Panc1 (cell line): ENCODE measurements at regions not wholly inside any gene's neighbourhood (a gene's known extent, or its start where the extent isn't known, plus 50 kb on each side); places are given as distances from the start of the nearest gene placed in this dataset.

Experiments
- ATAC-seq: fragments of 200-7000 bp; cut with Tn5 transposase; 2 replicates; pipeline ENCODE4 v1.9.1; 2020; ENCODE audit warnings: mild to moderate bottlenecking, moderate library complexity
- BruUV-seq: library from RNA; stranded (reverse); fragments of 400-500 nt; replicated peaks from 2 replicates; lab custom pipeline; 2021; lab: Mats Ljungman, UMichigan
- CTCF ChIA-PET: fragments of 300-600 bp; sonication (Branson Sonifier 250); formaldehyde crosslinking; loops from one replicate; lab custom pipeline; 2022; ENCODE audit warnings: antibody characterized with exemption; lab: Charles Lee
- POLR2A ChIA-PET: fragments of 300-600 bp; sonication (Branson Sonifier 250); formaldehyde crosslinking; loops from one replicate; lab custom pipeline; 2022; ENCODE audit warnings: antibody characterized with exemption; lab: Charles Lee
- DNase-seq: peaks from one replicate; pipeline ENCODE4 v3.0.0-alpha.2; 2010; ENCODE audit warnings: low read depth, low spot score
- H3K27ac ChIP-seq: 2 replicates; pipeline ENCODE4 v1.5.1; 2011; ENCODE audit warnings: mild to moderate bottlenecking, low read length, inconsistent platforms
- H3K27me3 ChIP-seq: fragments of 200-500 bp; sonication (Bioruptor generic); 2 replicates; pipeline ENCODE4 v1.6.0; 2014; ENCODE audit warnings: low read length, inconsistent platforms; ENCODE audit not compliant: control insufficient read depth, insufficient read depth
- H3K36me3 ChIP-seq: fragments of 200-500 bp; sonication (Bioruptor generic); 2 replicates; pipeline ENCODE4 v1.5.1; 2014; ENCODE audit warnings: inconsistent platforms, mild to moderate bottlenecking, low read length, moderate library complexity; ENCODE audit not compliant: control insufficient read depth, insufficient read depth
- H3K4me1 ChIP-seq: 2 replicates; pipeline ENCODE4 v1.5.1; 2011; ENCODE audit warnings: inconsistent platforms, mild to moderate bottlenecking, low read length, moderate library complexity; ENCODE audit not compliant: control insufficient read depth, insufficient read depth
- H3K4me3 ChIP-seq, 2 experiments: 2 replicates each; pipeline ENCODE4 v1.5.1; 2011 to 2012; ENCODE audit warnings: low read depth in 2 of 2, low read length in 2 of 2, mild to moderate bottlenecking in 2 of 2, inconsistent platforms in 1 of 2, moderate library complexity in 1 of 2
- H3K9me3 ChIP-seq: fragments of 200-500 bp; sonication (Bioruptor generic); 2 replicates; pipeline ENCODE4 v1.5.1; 2014; ENCODE audit warnings: low read depth, mild to moderate bottlenecking, inconsistent platforms, low read length, moderate library complexity; ENCODE audit not compliant: control insufficient read depth, insufficient read depth
- POLR2AphosphoS5 ChIP-seq: IDR thresholded peaks from 2 replicates; pipeline ENCODE4 v1.6.1; 2012; ENCODE audit warnings: mild to moderate bottlenecking, low read depth, low read length, moderate library complexity
- SIN3A ChIP-seq: IDR thresholded peaks from 2 replicates; pipeline ENCODE4 v1.6.1; 2012; ENCODE audit warnings: low read depth, mild to moderate bottlenecking, low read length, moderate library complexity, borderline replicate concordance; ENCODE audit not compliant: insufficient read depth
- TCF7L2 ChIP-seq: IDR thresholded peaks from 2 replicates; pipeline ENCODE4 v1.6.1; 2011; ENCODE audit warnings: mild to moderate bottlenecking, low read depth, low read length, inconsistent platforms
- in situ Hi-C: cut with HindIII; loops from 2 replicates; pipeline ENCODE4 v1.10.0; 2016; ENCODE audit warnings: low sequenced_read_pairs, low pct_unique_long_range_greater_than_20kb
- intact Hi-C: fragments of 100-400 bp; cut with micrococcal nuclease; formaldehyde crosslinking; loops from one replicate; pipeline ENCODE4 v1.10.0; 2022; ENCODE audit not compliant: unreplicated experiment
- TF ChIP-seq, protein P1 (sequence below), 2 experiments: IDR thresholded peaks; 2 replicates each; pipeline ENCODE4 v1.6.1; 2011 to 2012; ENCODE audit warnings: low read depth in 2 of 2, control low read depth in 1 of 2, low read length in 1 of 2, mild to moderate bottlenecking in 1 of 2, moderate library complexity in 1 of 2; ENCODE audit not compliant: insufficient read depth in 1 of 2
- TF ChIP-seq, protein P2 (sequence below): fragments of 450-650 bp; IDR thresholded peaks from 2 replicates; pipeline ENCODE4 v1.5.1; 2017; ENCODE audit warnings: mild to moderate bottlenecking

DNA sequence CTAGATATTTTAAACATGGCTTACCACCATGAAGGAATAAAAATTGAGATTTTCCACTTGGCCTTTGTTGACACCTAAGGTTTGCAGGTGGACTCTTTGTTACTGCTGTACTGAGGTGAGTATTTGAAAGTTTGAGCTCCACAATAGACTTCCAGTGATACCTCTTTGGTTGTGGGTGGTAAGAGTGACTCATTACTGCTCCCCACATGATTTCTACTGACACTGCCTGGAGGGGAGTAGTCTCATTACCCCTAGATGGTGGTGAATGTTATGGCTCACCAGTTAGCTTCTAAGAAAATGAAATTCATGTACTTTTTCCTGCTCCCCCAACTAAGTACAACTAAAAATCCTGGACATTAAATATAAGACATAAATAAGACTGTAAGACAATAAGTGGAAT is 1183.1 kb upstream of the TMEFF2 start:
- no peak overlapping the region for H3K27ac ChIP-seq
- ChIA-PET CTCF (no interaction called here), POLR2A (no interaction called here)
- BruUV-seq, result no TSS peak
- no peaks in the 10 kb centered on the region for H3K36me3 ChIP-seq
- no peak for DNase-seq
- in situ Hi-C loops, result no loop called here
- no peak overlapping the region for H3K4me3 ChIP-seq
- no peaks in the 10 kb centered on the region for H3K4me1 ChIP-seq
- H3K27me3 ChIP-seq, result no peaks in the 10 kb centered on the region
- intact Hi-C loops, result no loop called here
- ATAC-seq, result no peak
- TF ChIP-seq POLR2AphosphoS5 (no peak), SIN3A (no peak), TCF7L2 (no peak)
- TF ChIP-seq, protein P1, sequence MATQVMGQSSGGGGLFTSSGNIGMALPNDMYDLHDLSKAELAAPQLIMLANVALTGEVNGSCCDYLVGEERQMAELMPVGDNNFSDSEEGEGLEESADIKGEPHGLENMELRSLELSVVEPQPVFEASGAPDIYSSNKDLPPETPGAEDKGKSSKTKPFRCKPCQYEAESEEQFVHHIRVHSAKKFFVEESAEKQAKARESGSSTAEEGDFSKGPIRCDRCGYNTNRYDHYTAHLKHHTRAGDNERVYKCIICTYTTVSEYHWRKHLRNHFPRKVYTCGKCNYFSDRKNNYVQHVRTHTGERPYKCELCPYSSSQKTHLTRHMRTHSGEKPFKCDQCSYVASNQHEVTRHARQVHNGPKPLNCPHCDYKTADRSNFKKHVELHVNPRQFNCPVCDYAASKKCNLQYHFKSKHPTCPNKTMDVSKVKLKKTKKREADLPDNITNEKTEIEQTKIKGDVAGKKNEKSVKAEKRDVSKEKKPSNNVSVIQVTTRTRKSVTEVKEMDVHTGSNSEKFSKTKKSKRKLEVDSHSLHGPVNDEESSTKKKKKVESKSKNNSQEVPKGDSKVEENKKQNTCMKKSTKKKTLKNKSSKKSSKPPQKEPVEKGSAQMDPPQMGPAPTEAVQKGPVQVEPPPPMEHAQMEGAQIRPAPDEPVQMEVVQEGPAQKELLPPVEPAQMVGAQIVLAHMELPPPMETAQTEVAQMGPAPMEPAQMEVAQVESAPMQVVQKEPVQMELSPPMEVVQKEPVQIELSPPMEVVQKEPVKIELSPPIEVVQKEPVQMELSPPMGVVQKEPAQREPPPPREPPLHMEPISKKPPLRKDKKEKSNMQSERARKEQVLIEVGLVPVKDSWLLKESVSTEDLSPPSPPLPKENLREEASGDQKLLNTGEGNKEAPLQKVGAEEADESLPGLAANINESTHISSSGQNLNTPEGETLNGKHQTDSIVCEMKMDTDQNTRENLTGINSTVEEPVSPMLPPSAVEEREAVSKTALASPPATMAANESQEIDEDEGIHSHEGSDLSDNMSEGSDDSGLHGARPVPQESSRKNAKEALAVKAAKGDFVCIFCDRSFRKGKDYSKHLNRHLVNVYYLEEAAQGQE (IDR thresholded peaks at IDR 0.05; ENCODE audit: insufficient read depth in 1 of 2, low read depth in 2 of 2, low read length in 1 of 2), result no peak
- TF ChIP-seq, protein P2, sequence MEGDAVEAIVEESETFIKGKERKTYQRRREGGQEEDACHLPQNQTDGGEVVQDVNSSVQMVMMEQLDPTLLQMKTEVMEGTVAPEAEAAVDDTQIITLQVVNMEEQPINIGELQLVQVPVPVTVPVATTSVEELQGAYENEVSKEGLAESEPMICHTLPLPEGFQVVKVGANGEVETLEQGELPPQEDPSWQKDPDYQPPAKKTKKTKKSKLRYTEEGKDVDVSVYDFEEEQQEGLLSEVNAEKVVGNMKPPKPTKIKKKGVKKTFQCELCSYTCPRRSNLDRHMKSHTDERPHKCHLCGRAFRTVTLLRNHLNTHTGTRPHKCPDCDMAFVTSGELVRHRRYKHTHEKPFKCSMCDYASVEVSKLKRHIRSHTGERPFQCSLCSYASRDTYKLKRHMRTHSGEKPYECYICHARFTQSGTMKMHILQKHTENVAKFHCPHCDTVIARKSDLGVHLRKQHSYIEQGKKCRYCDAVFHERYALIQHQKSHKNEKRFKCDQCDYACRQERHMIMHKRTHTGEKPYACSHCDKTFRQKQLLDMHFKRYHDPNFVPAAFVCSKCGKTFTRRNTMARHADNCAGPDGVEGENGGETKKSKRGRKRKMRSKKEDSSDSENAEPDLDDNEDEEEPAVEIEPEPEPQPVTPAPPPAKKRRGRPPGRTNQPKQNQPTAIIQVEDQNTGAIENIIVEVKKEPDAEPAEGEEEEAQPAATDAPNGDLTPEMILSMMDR, result no peak
- no peaks in the 10 kb centered on the region for H3K9me3 ChIP-seq

DNA sequence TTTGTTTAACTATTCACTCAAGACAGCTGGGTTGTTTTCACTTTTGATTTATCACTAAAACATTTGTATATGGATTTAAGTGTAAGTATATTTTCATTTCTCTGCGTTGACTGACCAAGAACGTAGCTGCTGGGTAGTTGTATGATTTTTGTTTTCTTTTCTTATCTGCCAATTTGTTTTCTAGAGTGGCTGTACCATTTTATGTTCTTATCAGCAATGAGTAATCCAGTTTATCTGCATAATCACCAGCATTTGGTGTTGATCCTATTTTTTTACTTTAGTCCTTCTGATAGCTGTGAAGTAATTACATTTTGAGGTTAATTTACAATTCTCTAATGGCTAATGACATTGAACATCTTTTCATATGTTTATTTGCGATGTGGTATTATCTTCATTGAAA is 1178.4 kb upstream of the TMEFF2 start:
- DNase-seq, result no peak

More for the DNA sequence above, 1178.4 kb upstream of the TMEFF2 start:
- Histone ChIP-seq H3K4me1 (no peaks in the 10 kb centered on the region), H3K27ac (no peak overlapping the region), H3K9me3 (no peaks in the 10 kb centered on the region), H3K36me3 (no peaks in the 10 kb centered on the region), H3K27me3 (no peaks in the 10 kb centered on the region), H3K4me3 (no peak overlapping the region)
- CTCF ChIA-PET, result no interaction called here
- ATAC-seq, result no peak
- in situ Hi-C loops, result no loop called here
- intact Hi-C loops, result no loop called here
- POLR2A ChIA-PET, result no interaction called here
- no TSS peak for BruUV-seq
- TF ChIP-seq, protein P1 (IDR thresholded peaks at IDR 0.05; ENCODE audit: insufficient read depth in 1 of 2, low read depth in 2 of 2, low read length in 1 of 2), result no peak
- no peak for TF ChIP-seq SIN3A
